Esophagus muscularis mucosa (tissue), 4 donors: ENCODE measurements at regions not wholly inside any gene's neighbourhood (a gene's known extent, or its start where the extent isn't known, plus 50 kb on each side); places are given as distances from the start of the nearest gene placed in this dataset.

Experiments
- DNase-seq: peaks from one replicate; pipeline ENCODE4 v3.0.0-alpha.2; 2017; ENCODE audit errors: extremely low spot score
- H3K27ac ChIP-seq, 4 donors: fragments of 200-600 bp; sonication (generic); replicated peaks in 1 of 4; 1 replicate in 3 of 4; 2 replicates in 1 of 4; pipeline ENCODE4 v1.5.1; 2016 to 2019; ENCODE audit warnings: mild to moderate bottlenecking in 1 of 4
- H3K27me3 ChIP-seq, 4 donors: fragments of 200-600 bp; sonication (generic); one replicate each; pipeline versions ENCODE4 v1.5.1 to v1.6.0; 2016 to 2019
- H3K36me3 ChIP-seq, 4 donors: fragments of 200-600 bp; sonication (generic); one replicate each; pipeline ENCODE4 v1.5.1; 2016 to 2019
- H3K4me1 ChIP-seq, 4 donors: fragments of 200-600 bp; sonication (generic); one replicate each; pipeline ENCODE4 v1.5.1; 2016 to 2019
- H3K4me3 ChIP-seq, 4 donors: fragments of 200-600 bp; sonication (generic); 1 replicate in 2 of 4; 2 replicates in 2 of 4; pipeline ENCODE4 v1.5.1; 2016 to 2019; ENCODE audit warnings: mild to moderate bottlenecking in 4 of 4, moderate library complexity in 1 of 4
- H3K9me3 ChIP-seq, 4 donors: fragments of 200-600 bp; sonication (generic); 1 replicate in 3 of 4; 2 replicates in 1 of 4; pipeline ENCODE4 v1.5.1; 2016 to 2019
- CTCF ChIP-seq, 3 experiments: fragments of 200-600 bp in 2 of 3; fragments of 450-650 bp in 1 of 3; sonication (generic) in 2 of 3; IDR thresholded peaks; one replicate each; pipeline ENCODE4 v1.5.1; 2017 to 2019; ENCODE audit warnings: antibody characterized with exemption in 3 of 3, mild to moderate bottlenecking in 2 of 3, moderate library complexity in 1 of 3
- EP300 ChIP-seq: sonication (generic); formaldehyde crosslinking; IDR thresholded peaks from one replicate; pipeline ENCODE4 v1.6.1; 2017; ENCODE audit warnings: antibody characterized with exemption
- POLR2A ChIP-seq: fragments of 450-650 bp; IDR thresholded peaks from one replicate; pipeline ENCODE4 v1.6.1; 2017; ENCODE audit warnings: antibody characterized with exemption, moderate library complexity, mild to moderate bottlenecking, low read depth
- POLR2AphosphoS5 ChIP-seq, 2 donors: sonication (generic); formaldehyde crosslinking; IDR thresholded peaks; one replicate each; pipeline ENCODE4 v1.6.1; 2017; ENCODE audit warnings: antibody characterized with exemption in 2 of 2
- WGBS: methylation state at CpG from one replicate; pipeline ENCODE4 v1.1.5; 2018; 5-methylcytosine and 5-hydroxymethylcytosine counted together
- intact Hi-C: fragments of 100-400 bp; cut with DNase I; formaldehyde crosslinking; loops from one replicate; pipeline ENCODE4 v1.15.1; 2023

GRCh38 chr3:144363856-144364255, 392.2 kb downstream of the DIPK2A start:
- Histone ChIP-seq H3K4me1 (peaks cover 0 to 8% (median 0%) of the 10 kb centered on the region in 4 donors), H3K27me3 (no peaks in the 10 kb centered on the region), H3K36me3 (no peaks in the 10 kb centered on the region), H3K9me3 (no peaks in the 10 kb centered on the region), H3K27ac (no peak overlapping the region), H3K4me3 (no peak overlapping the region)
- DNase-seq: no peak
- no peak for TF ChIP-seq POLR2AphosphoS5 (IDR thresholded peaks at IDR 0.05)
- TF ChIP-seq EP300: no peak
- no peak for TF ChIP-seq POLR2A
- TF ChIP-seq CTCF (IDR thresholded peaks at IDR 0.05): no peak
- intact Hi-C loops: no loop called here
- 93% methylated on average over 5 of the region's 5 CpGs for WGBS

- TF ChIP-seq EP300: no peak
- TF ChIP-seq POLR2A: no peak
- TF ChIP-seq CTCF (IDR thresholded peaks at IDR 0.05): no peak
- no peak for TF ChIP-seq POLR2AphosphoS5 (IDR thresholded peaks at IDR 0.05)
- intact Hi-C loops: no loop called here
- Histone ChIP-seq H3K4me1 (peaks cover 0 to 17% (median 8%) of the 10 kb centered on the region in 4 donors), H3K9me3 (no peaks in the 10 kb centered on the region), H3K27me3 (no peaks in the 10 kb centered on the region), H3K27ac (no peak overlapping the region), H3K36me3 (no peaks in the 10 kb centered on the region), H3K4me3 (no peak overlapping the region)
- no peak for DNase-seq
- WGBS: 89% methylated on average over 2 of the region's 2 CpGs
Observed at GRCh38 chr3:144364737-144365136, 393.1 kb downstream of the DIPK2A start.

- TF ChIP-seq EP300: no peak
- no peak for TF ChIP-seq POLR2AphosphoS5 (IDR thresholded peaks at IDR 0.05)
- no peak for TF ChIP-seq POLR2A
- TF ChIP-seq CTCF (IDR thresholded peaks at IDR 0.05): no peak
- intact Hi-C loops: no loop called here
- 74% methylated on average over 2 of the region's 2 CpGs for WGBS
- no peaks in the 10 kb centered on the region for H3K9me3 ChIP-seq
- H3K36me3 ChIP-seq: no peaks in the 10 kb centered on the region
- peak overlapping the region in 2 of 4 donors; percentile 20 to 22 for H3K27ac ChIP-seq
- no peaks in the 10 kb centered on the region for H3K27me3 ChIP-seq
- no peak overlapping the region for H3K4me3 ChIP-seq
- H3K4me1 ChIP-seq: peaks cover 0 to 36% (median 9%) of the 10 kb centered on the region in 4 donors
- no peak for DNase-seq
Observed at GRCh38 chr3:144369129-144369879, 397.7 kb downstream of the DIPK2A start.

GRCh38 chr3:144375088-144375487, 403.5 kb downstream of the DIPK2A start:
- DNase-seq: no peak
- no peak overlapping the region for H3K4me3 ChIP-seq
- peak overlapping the region in 2 of 4 donors; percentile 7 to 19 for H3K27ac ChIP-seq
- H3K4me1 ChIP-seq: peaks cover 0 to 27% (median 10%) of the 10 kb centered on the region in 4 donors
- peaks cover 0 to 9% (median 0%) of the 10 kb centered on the region in 4 donors for H3K9me3 ChIP-seq
- WGBS: 77% methylated on average over 1 of the region's 1 CpG
- intact Hi-C loops: no loop called here
- no peak for TF ChIP-seq POLR2A
- TF ChIP-seq CTCF (IDR thresholded peaks at IDR 0.05): no peak
- no peak for TF ChIP-seq POLR2AphosphoS5 (IDR thresholded peaks at IDR 0.05)
- TF ChIP-seq EP300: no peak
- no peaks in the 10 kb centered on the region for H3K27me3 ChIP-seq
- H3K36me3 ChIP-seq: no peaks in the 10 kb centered on the region

GRCh38 chr3:144380849-144381248, 409.2 kb downstream of the DIPK2A start:
- H3K4me1 ChIP-seq: peaks cover 0 to 25% (median 15%) of the 10 kb centered on the region in 4 donors
- WGBS: 79% methylated on average over 4 of the region's 4 CpGs
- H3K9me3 ChIP-seq: peaks cover 0 to 9% (median 0%) of the 10 kb centered on the region in 4 donors
- no peaks in the 10 kb centered on the region for H3K27me3 ChIP-seq
- no peak overlapping the region for H3K4me3 ChIP-seq
- H3K27ac ChIP-seq: no peak overlapping the region
- DNase-seq: no peak
- TF ChIP-seq EP300 (no peak), CTCF (IDR thresholded peaks at IDR 0.05) (no peak), POLR2AphosphoS5 (IDR thresholded peaks at IDR 0.05) (no peak), POLR2A (no peak)
- no peaks in the 10 kb centered on the region for H3K36me3 ChIP-seq
- intact Hi-C loops: no loop called here
